ENCODE measurements at regions not wholly inside any gene's neighbourhood (a gene's known extent, or its start where the extent isn't known, plus 50 kb on each side); places are given as distances from the start of the nearest gene placed in this dataset.
A peak's percentile ranks its signal among the peaks of the same experiment; 100 is the strongest.

GRCh38 chr12:126534942-126535341 lies 1469.7 kb downstream of the AACS start:
- DNase-seq (ENCODE audit: low read depth), result no peak
- TF ChIP-seq, protein P1, sequence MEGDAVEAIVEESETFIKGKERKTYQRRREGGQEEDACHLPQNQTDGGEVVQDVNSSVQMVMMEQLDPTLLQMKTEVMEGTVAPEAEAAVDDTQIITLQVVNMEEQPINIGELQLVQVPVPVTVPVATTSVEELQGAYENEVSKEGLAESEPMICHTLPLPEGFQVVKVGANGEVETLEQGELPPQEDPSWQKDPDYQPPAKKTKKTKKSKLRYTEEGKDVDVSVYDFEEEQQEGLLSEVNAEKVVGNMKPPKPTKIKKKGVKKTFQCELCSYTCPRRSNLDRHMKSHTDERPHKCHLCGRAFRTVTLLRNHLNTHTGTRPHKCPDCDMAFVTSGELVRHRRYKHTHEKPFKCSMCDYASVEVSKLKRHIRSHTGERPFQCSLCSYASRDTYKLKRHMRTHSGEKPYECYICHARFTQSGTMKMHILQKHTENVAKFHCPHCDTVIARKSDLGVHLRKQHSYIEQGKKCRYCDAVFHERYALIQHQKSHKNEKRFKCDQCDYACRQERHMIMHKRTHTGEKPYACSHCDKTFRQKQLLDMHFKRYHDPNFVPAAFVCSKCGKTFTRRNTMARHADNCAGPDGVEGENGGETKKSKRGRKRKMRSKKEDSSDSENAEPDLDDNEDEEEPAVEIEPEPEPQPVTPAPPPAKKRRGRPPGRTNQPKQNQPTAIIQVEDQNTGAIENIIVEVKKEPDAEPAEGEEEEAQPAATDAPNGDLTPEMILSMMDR (IDR thresholded peaks at IDR 0.05; ENCODE audit: insufficient read depth, low read depth, low read length, missing control alignments), result no peak
- H3K4me3 ChIP-seq (ENCODE audit: low read length), result no peak overlapping the region

- TF ChIP-seq, protein P1 (IDR thresholded peaks at IDR 0.05; ENCODE audit: insufficient read depth, low read depth, low read length, missing control alignments), result no peak
These were observed 1470.7 kb downstream of the AACS start for GRCh38 chr12:126535971-126536370.

GRCh38 chr12:126537961-126538530 lies 1472.8 kb downstream of the AACS start:
- TF ChIP-seq, protein P1 (IDR thresholded peaks at IDR 0.05; ENCODE audit: insufficient read depth, low read depth, low read length, missing control alignments), result no peak
- DNase-seq (ENCODE audit: low read depth), result no peak
- no peak overlapping the region for H3K4me3 ChIP-seq (ENCODE audit: low read length)

More at GRCh38 chr12:126535971-126536370, 1470.7 kb downstream of the AACS start:
- DNase-seq (ENCODE audit: low read depth), result no peak
- H3K4me3 ChIP-seq (ENCODE audit: low read length), result no peak overlapping the region

DNA sequence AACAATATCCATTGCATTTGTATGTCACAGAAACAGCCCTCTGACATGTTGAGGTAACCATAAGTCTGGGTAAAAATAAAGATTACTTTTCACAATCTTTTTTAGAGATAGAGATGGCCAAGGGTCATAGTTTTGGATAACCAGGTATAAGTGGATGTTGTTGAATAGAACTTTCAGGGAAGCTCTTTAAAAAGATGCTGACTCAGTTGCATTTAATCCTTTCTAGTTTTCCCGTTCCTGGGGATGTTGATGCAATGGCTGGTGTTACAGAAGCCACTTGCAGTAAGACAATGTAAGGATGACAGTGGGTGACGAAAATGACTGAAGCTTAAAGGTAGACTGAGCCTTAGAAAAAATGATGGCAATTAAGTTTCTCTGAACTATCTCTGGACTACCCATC lies 1473.7 kb downstream of the AACS start:
- TF ChIP-seq, protein P1 (IDR thresholded peaks at IDR 0.05; ENCODE audit: insufficient read depth, low read depth, low read length, missing control alignments), result no peak
- H3K4me3 ChIP-seq (ENCODE audit: low read length), result no peak overlapping the region
- no peak for DNase-seq (ENCODE audit: low read depth)

DNA sequence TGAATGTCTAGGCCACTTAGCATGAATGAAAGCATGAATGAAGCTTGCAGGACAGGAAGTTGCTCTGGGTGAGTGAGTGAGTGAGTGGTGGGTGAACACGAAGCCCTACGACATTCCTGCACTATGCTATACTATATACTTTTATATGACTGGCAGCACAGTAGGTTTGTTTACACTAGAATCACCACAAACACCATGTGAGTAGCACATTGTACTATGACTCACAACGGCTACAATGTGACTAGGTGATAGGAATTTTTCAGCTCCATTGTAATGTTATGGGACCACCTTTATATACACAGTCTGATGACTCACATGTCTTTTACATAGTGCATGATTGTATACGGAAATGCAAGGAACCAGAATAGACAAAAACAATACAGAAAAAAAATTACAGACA lies 1480.2 kb downstream of the AACS start:
- no peak overlapping the region for H3K4me3 ChIP-seq (ENCODE audit: low read length)
- TF ChIP-seq, protein P1 (IDR thresholded peaks at IDR 0.05; ENCODE audit: insufficient read depth, low read depth, low read length, missing control alignments), result no peak
- peak; percentile 6 for DNase-seq (ENCODE audit: low read depth)

GRCh38 chr12:126547905-126548304 lies 1482.7 kb downstream of the AACS start:
- TF ChIP-seq, protein P1 (IDR thresholded peaks at IDR 0.05; ENCODE audit: insufficient read depth, low read depth, low read length, missing control alignments), result no peak
- H3K4me3 ChIP-seq (ENCODE audit: low read length), result no peak overlapping the region
- DNase-seq (ENCODE audit: low read depth), result no peak

DNA sequence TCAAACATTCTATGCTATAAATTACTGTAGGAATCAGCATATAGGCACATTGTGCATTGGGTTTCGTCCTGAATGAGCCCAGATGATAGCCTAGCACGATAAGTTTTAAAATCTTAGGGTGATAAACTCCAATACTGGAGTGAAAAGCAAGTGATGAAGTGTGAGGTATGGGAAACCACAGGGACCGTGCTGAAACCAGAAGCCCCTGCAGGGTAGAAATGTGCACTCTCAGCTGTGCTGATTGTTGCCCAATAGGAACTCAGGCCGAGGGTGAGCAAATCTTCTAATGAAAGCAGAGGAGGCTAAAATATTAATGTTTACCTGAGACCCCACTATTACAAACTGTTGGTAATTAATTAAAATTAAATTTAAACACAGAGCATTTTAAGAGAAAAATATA lies 1486.6 kb downstream of the AACS start:
- H3K4me3 ChIP-seq (ENCODE audit: low read length), result no peak overlapping the region
- TF ChIP-seq, protein P1 (IDR thresholded peaks at IDR 0.05; ENCODE audit: insufficient read depth, low read depth, low read length, missing control alignments), result no peak
- no peak for DNase-seq (ENCODE audit: low read depth)

Measured in epithelial cell of esophagus (primary cell).